SU-DHL-6 (cell line): ENCODE measurements at regions not wholly inside any gene's neighbourhood (a gene's known extent, or its start where the extent isn't known, plus 50 kb on each side); places are given as distances from the start of the nearest gene placed in this dataset.

Source experiments
- H2AFZ ChIP-seq: fragments of 200-600 bp; sonication (generic); 2 replicates; pipeline ENCODE4 v1.6.1; 2014; ENCODE audit warnings: low read depth, mild to moderate bottlenecking, moderate library complexity, mixed read lengths, antibody characterized with exemption, low read length; ENCODE audit not compliant: severe bottlenecking
- H3F3A ChIP-seq: fragments of 200-600 bp; shearing (Covaris generic); 2 replicates; pipeline ENCODE4 v1.6.0; 2016; ENCODE audit warnings: antibody characterized with exemption, mild to moderate bottlenecking; ENCODE audit not compliant: insufficient read depth
- H3K27ac ChIP-seq: fragments of 200-600 bp; sonication (generic); 2 replicates; pipeline ENCODE4 v1.5.1; 2016; ENCODE audit warnings: low read depth, mild to moderate bottlenecking, low read length, moderate library complexity, mixed read lengths
- H3K27me3 ChIP-seq: fragments of 200-600 bp; sonication (generic), shearing (Covaris generic); 2 replicates; pipeline ENCODE4 v1.6.0; 2014; ENCODE audit warnings: mild to moderate bottlenecking, low read length
- H3K36me3 ChIP-seq: fragments of 200-600 bp; sonication (generic); 2 replicates; pipeline ENCODE4 v1.6.1; 2014; ENCODE audit warnings: mild to moderate bottlenecking, low read length, mixed read lengths
- H3K4me2 ChIP-seq: fragments of 300-600, 200-600 bp; shearing (Covaris generic), sonication (generic); 2 replicates; pipeline ENCODE4 v1.6.0; 2014; ENCODE audit warnings: low read length, low read depth, mild to moderate bottlenecking; ENCODE audit not compliant: poor library complexity, severe bottlenecking
- H3K4me3 ChIP-seq: fragments of 200-600 bp; sonication (generic); 2 replicates; pipeline ENCODE4 v1.5.1; 2014; ENCODE audit warnings: antibody characterized with exemption, low read length, mild to moderate bottlenecking, mixed read lengths; ENCODE audit not compliant: insufficient read depth, poor library complexity, severe bottlenecking
- H3K79me2 ChIP-seq: fragments of 200-600 bp; sonication (generic); 2 replicates; pipeline ENCODE4 v1.6.1; 2014; ENCODE audit warnings: mild to moderate bottlenecking, low read length, moderate library complexity; ENCODE audit not compliant: insufficient read depth
- H3K9ac ChIP-seq: fragments of 200-600 bp; sonication (generic); 2 replicates; pipeline ENCODE4 v1.7.0; 2014; ENCODE audit warnings: mild to moderate bottlenecking, low read length
- H3K9me2 ChIP-seq: fragments of 200-600 bp; sonication (generic); replicated peaks from 2 replicates; pipeline ENCODE4 v1.6.1; 2014; ENCODE audit warnings: low read length; ENCODE audit not compliant: insufficient read depth
- H3K9me3 ChIP-seq: fragments of 200-600 bp; sonication (generic); 2 replicates; pipeline ENCODE4 v1.6.1; 2014; ENCODE audit warnings: low read length, mixed read lengths; ENCODE audit not compliant: insufficient read depth
- H4K20me1 ChIP-seq: fragments of 200-600 bp; sonication (generic); 2 replicates; pipeline ENCODE4 v1.6.1; 2014; ENCODE audit warnings: low read depth, mild to moderate bottlenecking, antibody characterized with exemption, low read length, moderate library complexity, mixed read lengths
- CTCF ChIP-seq: fragments of 200-600 bp; sonication (generic); IDR thresholded peaks from one replicate; pipeline ENCODE4 v1.5.1; 2017; ENCODE audit warnings: antibody characterized with exemption, mild to moderate bottlenecking, low read length, moderate library complexity; ENCODE audit not compliant: insufficient read depth, poor library complexity, severe bottlenecking
- EZH2phosphoT487 ChIP-seq: fragments of 200-600 bp; sonication (generic), shearing (Covaris generic); conservative IDR thresholded peaks from 2 replicates; pipeline ENCODE4 v1.6.1; 2018; ENCODE audit warnings: mild to moderate bottlenecking, antibody characterized with exemption, low read length, moderate library complexity, mixed read lengths

- H3K9me3 ChIP-seq, result peaks cover 10% of the 10 kb centered on the region
Observed at GRCh38 chr1:181160998-181161870, 72.7 kb downstream of the IER5 start.

GRCh38 chr1:181163662-181164061 lies 75.2 kb downstream of the IER5 start:
- no peaks in the 10 kb centered on the region for H3K27me3 ChIP-seq
- TF ChIP-seq CTCF (no peak), EZH2phosphoT487 (no peak)
- no peaks in the 10 kb centered on the region for H3K9me2 ChIP-seq
- H3K27ac ChIP-seq, result no peak overlapping the region
- H3K4me2 ChIP-seq, result no peak overlapping the region
- no peaks in the 10 kb centered on the region for H4K20me1 ChIP-seq
- no peaks in the 10 kb centered on the region for H3F3A ChIP-seq
- H3K9me3 ChIP-seq, result peaks cover 10% of the 10 kb centered on the region
- H2AFZ ChIP-seq, result no peak overlapping the region
- H3K4me3 ChIP-seq, result no peak overlapping the region
- H3K79me2 ChIP-seq, result no peaks in the 10 kb centered on the region
- no peak overlapping the region for H3K9ac ChIP-seq
- no peaks in the 10 kb centered on the region for H3K36me3 ChIP-seq

More at GRCh38 chr1:181160998-181161870, 72.7 kb downstream of the IER5 start:
- no peaks in the 10 kb centered on the region for H3K27me3 ChIP-seq
- H3K36me3 ChIP-seq, result no peaks in the 10 kb centered on the region
- no peak for TF ChIP-seq EZH2phosphoT487
- no peak for TF ChIP-seq CTCF
- no peak overlapping the region for H3K27ac ChIP-seq
- no peaks in the 10 kb centered on the region for H3K9me2 ChIP-seq
- no peak overlapping the region for H3K4me2 ChIP-seq
- no peak overlapping the region for H3K9ac ChIP-seq
- H3K79me2 ChIP-seq, result no peaks in the 10 kb centered on the region
- no peak overlapping the region for H2AFZ ChIP-seq
- no peak overlapping the region for H3K4me3 ChIP-seq
- no peaks in the 10 kb centered on the region for H3F3A ChIP-seq
- no peaks in the 10 kb centered on the region for H4K20me1 ChIP-seq

GRCh38 chr1:181166377-181167196 lies 78.1 kb downstream of the IER5 start:
- no peaks in the 10 kb centered on the region for H3F3A ChIP-seq
- no peak overlapping the region for H3K4me3 ChIP-seq
- H3K27me3 ChIP-seq, result no peaks in the 10 kb centered on the region
- H3K9ac ChIP-seq, result no peak overlapping the region
- H4K20me1 ChIP-seq, result no peaks in the 10 kb centered on the region
- H2AFZ ChIP-seq, result no peak overlapping the region
- TF ChIP-seq CTCF (peak; percentile 72), EZH2phosphoT487 (no peak)
- H3K9me3 ChIP-seq, result peaks cover 10% of the 10 kb centered on the region
- no peaks in the 10 kb centered on the region for H3K36me3 ChIP-seq
- no peaks in the 10 kb centered on the region for H3K79me2 ChIP-seq
- H3K27ac ChIP-seq, result no peak overlapping the region
- H3K9me2 ChIP-seq, result no peaks in the 10 kb centered on the region
- no peak overlapping the region for H3K4me2 ChIP-seq
